ENCODE measurements at regions not wholly inside any gene's neighbourhood (a gene's known extent, or its start where the extent isn't known, plus 50 kb on each side); places are given as distances from the start of the nearest gene placed in this dataset.

DNA sequence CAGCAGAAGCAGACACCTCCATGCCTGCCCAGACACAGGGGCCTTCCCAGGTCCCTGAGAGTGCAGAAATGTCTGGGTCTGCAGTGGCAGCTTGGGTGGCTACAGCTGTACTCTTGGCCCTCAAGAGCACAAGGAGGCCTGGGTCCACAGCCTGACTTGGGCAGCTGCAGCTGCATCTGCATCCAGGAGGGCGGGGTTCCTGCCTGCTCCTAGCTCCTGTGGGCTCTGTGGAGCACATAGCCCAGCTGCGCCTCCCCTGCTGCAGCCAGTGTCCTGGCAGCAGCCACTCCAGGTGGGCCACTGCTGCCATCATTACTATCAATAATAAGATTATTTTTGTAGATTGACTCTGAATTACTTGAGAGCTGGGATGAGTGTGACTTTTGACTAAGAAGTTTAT, 162.0 kb upstream of the PTCH1 start:
- no peak overlapping the region for H3K4me3 ChIP-seq (replicated peaks in 1 of 2; ENCODE audit: low read depth in 1 of 2, low read length in 2 of 2)
- no TSS peak for BruUV-seq (replicated peaks)
- POLR2A ChIA-PET, result no interaction called here
- RAD21 ChIA-PET (ENCODE audit: low non-redundant PET in 1 of 2, low total read pairs in 2 of 2, uncharacterized antibody in 2 of 2, unreplicated experiment in 2 of 2), result no interaction called here
- TF ChIP-seq, protein P1, sequence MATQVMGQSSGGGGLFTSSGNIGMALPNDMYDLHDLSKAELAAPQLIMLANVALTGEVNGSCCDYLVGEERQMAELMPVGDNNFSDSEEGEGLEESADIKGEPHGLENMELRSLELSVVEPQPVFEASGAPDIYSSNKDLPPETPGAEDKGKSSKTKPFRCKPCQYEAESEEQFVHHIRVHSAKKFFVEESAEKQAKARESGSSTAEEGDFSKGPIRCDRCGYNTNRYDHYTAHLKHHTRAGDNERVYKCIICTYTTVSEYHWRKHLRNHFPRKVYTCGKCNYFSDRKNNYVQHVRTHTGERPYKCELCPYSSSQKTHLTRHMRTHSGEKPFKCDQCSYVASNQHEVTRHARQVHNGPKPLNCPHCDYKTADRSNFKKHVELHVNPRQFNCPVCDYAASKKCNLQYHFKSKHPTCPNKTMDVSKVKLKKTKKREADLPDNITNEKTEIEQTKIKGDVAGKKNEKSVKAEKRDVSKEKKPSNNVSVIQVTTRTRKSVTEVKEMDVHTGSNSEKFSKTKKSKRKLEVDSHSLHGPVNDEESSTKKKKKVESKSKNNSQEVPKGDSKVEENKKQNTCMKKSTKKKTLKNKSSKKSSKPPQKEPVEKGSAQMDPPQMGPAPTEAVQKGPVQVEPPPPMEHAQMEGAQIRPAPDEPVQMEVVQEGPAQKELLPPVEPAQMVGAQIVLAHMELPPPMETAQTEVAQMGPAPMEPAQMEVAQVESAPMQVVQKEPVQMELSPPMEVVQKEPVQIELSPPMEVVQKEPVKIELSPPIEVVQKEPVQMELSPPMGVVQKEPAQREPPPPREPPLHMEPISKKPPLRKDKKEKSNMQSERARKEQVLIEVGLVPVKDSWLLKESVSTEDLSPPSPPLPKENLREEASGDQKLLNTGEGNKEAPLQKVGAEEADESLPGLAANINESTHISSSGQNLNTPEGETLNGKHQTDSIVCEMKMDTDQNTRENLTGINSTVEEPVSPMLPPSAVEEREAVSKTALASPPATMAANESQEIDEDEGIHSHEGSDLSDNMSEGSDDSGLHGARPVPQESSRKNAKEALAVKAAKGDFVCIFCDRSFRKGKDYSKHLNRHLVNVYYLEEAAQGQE (IDR thresholded peaks at IDR 0.05; ENCODE audit: low read depth), result no peak
- TF ChIP-seq YY1 (IDR thresholded peaks at IDR 0.05; ENCODE audit: extremely low read depth, insufficient replicate concordance, low read depth, low read length), result no peak
- TF ChIP-seq EZH2phosphoT487 (IDR thresholded peaks at IDR 0.05; ENCODE audit: borderline replicate concordance), result no peak
- no peak for TF ChIP-seq TCF7L2 (IDR thresholded peaks at IDR 0.05; ENCODE audit: borderline replicate concordance, extremely low read depth, insufficient read depth, insufficient read length)
- TF ChIP-seq, protein P2, sequence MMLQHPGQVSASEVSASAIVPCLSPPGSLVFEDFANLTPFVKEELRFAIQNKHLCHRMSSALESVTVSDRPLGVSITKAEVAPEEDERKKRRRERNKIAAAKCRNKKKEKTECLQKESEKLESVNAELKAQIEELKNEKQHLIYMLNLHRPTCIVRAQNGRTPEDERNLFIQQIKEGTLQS (IDR thresholded peaks at IDR 0.05), result no peak
- TF ChIP-seq ZBTB33 (IDR thresholded peaks at IDR 0.05; ENCODE audit: extremely low read depth, insufficient replicate concordance, low read length), result no peak
- no peak for TF ChIP-seq ZNF274 (IDR thresholded peaks at IDR 0.05; ENCODE audit: low read depth, low read length)
- no peak for TF ChIP-seq SIN3A (IDR thresholded peaks at IDR 0.05; ENCODE audit: low read depth)
- peaks cover 9 to 12% of the 10 kb centered on the region in 2 experiments; a peak in 2 of 4 replicates for H3K9me3 ChIP-seq (ENCODE audit: control insufficient read depth in 1 of 2, insufficient read depth in 1 of 2, low read depth in 1 of 2, low read length in 2 of 2)
- intact Hi-C loops (cut with micrococcal nuclease), result no loop called here
- H3K27me3 ChIP-seq (ENCODE audit: insufficient read depth, low read length), result no peaks in the 10 kb centered on the region
- no peak overlapping the region for H2AFZ ChIP-seq (ENCODE audit: low read depth, low read length, poor library complexity, severe bottlenecking)
- H3K4me2 ChIP-seq (ENCODE audit: low read length), result no peak overlapping the region
- no peaks in the 10 kb centered on the region for H3K36me3 ChIP-seq (ENCODE audit: control insufficient read depth in 1 of 2, insufficient read depth in 2 of 2, low read length in 2 of 2)
- H3K27ac ChIP-seq (ENCODE audit: low read depth, low read length), result no peak overlapping the region
- H3K4me1 ChIP-seq (ENCODE audit: control insufficient read depth in 1 of 2, insufficient read depth in 2 of 2, low read length in 2 of 2), result no peaks in the 10 kb centered on the region
- CTCF ChIA-PET, result no interaction called here
- no peak overlapping the region for H3K9ac ChIP-seq (ENCODE audit: low read length)
- no peak for ATAC-seq
- no peak for DNase-seq (ENCODE audit: low read depth, low spot score)
- H4K20me1 ChIP-seq (ENCODE audit: insufficient read depth), result no peaks in the 10 kb centered on the region
- H3K79me2 ChIP-seq (ENCODE audit: insufficient read depth, low read length), result no peaks in the 10 kb centered on the region
- H3K9me2 ChIP-seq (ENCODE audit: insufficient read depth), result no peaks in the 10 kb centered on the region
